ENCODE measurements at regions not wholly inside any gene's neighbourhood (a gene's known extent, or its start where the extent isn't known, plus 50 kb on each side); places are given as distances from the start of the nearest gene placed in this dataset.

- TF ChIP-seq, protein P1, sequence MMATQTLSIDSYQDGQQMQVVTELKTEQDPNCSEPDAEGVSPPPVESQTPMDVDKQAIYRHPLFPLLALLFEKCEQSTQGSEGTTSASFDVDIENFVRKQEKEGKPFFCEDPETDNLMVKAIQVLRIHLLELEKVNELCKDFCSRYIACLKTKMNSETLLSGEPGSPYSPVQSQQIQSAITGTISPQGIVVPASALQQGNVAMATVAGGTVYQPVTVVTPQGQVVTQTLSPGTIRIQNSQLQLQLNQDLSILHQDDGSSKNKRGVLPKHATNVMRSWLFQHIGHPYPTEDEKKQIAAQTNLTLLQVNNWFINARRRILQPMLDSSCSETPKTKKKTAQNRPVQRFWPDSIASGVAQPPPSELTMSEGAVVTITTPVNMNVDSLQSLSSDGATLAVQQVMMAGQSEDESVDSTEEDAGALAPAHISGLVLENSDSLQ (IDR thresholded peaks at IDR 0.05): no peak
- TF ChIP-seq FOXM1 (IDR thresholded peaks at IDR 0.05; ENCODE audit: borderline replicate concordance) (no peak), ZNF384 (IDR thresholded peaks at IDR 0.05) (no peak), TARDBP (IDR thresholded peaks at IDR 0.05) (no peak), LEF1 (IDR thresholded peaks at IDR 0.05; ENCODE audit: borderline replicate concordance) (no peak), HDGF (IDR thresholded peaks at IDR 0.05; ENCODE audit: borderline replicate concordance) (no peak), ARNT (IDR thresholded peaks at IDR 0.05) (no peak), L3MBTL2 (conservative IDR thresholded peaks at IDR 0.05) (no peak), SUZ12 (IDR thresholded peaks at IDR 0.05) (no peak), FOXK2 (IDR thresholded peaks at IDR 0.05) (no peak), SP1 (IDR thresholded peaks at IDR 0.05) (no peak), CTBP1 (IDR thresholded peaks at IDR 0.05; ENCODE audit: borderline replicate concordance) (no peak)
- no peak for DNase-seq (ENCODE audit: extremely low spot score)
- ChIA-PET POLR2A (no interaction called here), CTCF (no interaction called here)
Observed at GRCh38 chr4:29632199-29632598, 1088.0 kb upstream of the PCDH7 start.

GRCh38 chr4:29636961-29637360 lies 1083.2 kb upstream of the PCDH7 start:
- no peak for TF ChIP-seq FOXA1 (IDR thresholded peaks at IDR 0.05)
- no peak for TF ChIP-seq ARNT (IDR thresholded peaks at IDR 0.05)
- TF ChIP-seq LEF1 (IDR thresholded peaks at IDR 0.05; ENCODE audit: borderline replicate concordance): no peak
- no peak for TF ChIP-seq TARDBP (IDR thresholded peaks at IDR 0.05)
- TF ChIP-seq SUZ12 (IDR thresholded peaks at IDR 0.05): no peak
- ChIA-PET CTCF (no interaction called here), POLR2A (no interaction called here)
- no peak for DNase-seq (ENCODE audit: extremely low spot score)

DNA sequence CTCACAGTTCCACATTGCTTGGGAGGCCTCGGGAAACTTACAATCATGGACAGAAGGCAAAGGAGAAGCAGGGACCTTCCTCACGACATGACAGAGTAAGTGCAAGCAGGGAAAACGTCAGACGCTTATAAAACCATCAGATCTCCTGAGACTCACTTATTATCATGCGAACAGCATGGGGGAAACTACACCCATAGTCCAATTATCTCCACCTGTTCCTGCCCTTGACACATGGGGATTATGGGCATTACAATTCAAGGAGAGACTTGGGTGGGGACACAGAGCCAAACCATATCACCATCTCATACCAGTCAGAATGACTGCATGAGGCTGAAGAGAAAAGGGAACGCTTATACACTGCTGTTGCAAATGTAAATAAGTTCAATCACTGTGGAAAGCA lies 1066.9 kb upstream of the PCDH7 start:
- DNase-seq (ENCODE audit: extremely low spot score): no peak
- CTCF ChIA-PET: no interaction called here
- TF ChIP-seq FOXM1 (IDR thresholded peaks at IDR 0.05; ENCODE audit: borderline replicate concordance) (no peak), TARDBP (IDR thresholded peaks at IDR 0.05) (no peak), HDGF (IDR thresholded peaks at IDR 0.05; ENCODE audit: borderline replicate concordance) (no peak), ARNT (IDR thresholded peaks at IDR 0.05) (no peak), FOXA1 (IDR thresholded peaks at IDR 0.05) (no peak), SUZ12 (IDR thresholded peaks at IDR 0.05) (no peak), CTBP1 (IDR thresholded peaks at IDR 0.05; ENCODE audit: borderline replicate concordance) (no peak), NFRKB (IDR thresholded peaks at IDR 0.05) (no peak), ZNF384 (IDR thresholded peaks at IDR 0.05) (no peak), LEF1 (IDR thresholded peaks at IDR 0.05; ENCODE audit: borderline replicate concordance) (no peak), ELF4 (IDR thresholded peaks at IDR 0.05) (no peak), L3MBTL2 (conservative IDR thresholded peaks at IDR 0.05) (no peak), BHLHE40 (IDR thresholded peaks at IDR 0.05; ENCODE audit: borderline replicate concordance) (no peak)
- TF ChIP-seq, protein P1 (IDR thresholded peaks at IDR 0.05): no peak
- POLR2A ChIA-PET: no interaction called here

DNA sequence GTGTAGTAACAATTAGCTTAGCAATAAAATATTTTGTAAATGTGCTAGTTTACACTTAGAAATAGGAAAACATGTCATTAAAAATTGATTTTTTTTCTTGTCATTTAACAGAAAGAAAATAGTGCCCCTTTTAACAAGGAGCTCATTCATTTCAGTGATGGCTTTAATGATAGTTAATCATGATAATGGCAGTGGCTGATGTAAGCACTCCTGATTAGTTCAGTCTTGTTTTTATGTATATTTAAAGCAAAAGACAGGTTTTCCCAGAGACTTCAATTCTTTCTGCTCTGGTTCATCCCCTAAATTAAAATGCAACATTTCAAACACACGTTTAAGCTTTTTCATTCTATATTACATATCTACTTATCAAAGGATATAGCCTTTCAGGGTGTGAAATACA lies 1039.5 kb upstream of the PCDH7 start:
- CTCF ChIA-PET: no interaction called here
- POLR2A ChIA-PET: no interaction called here
- no peak for DNase-seq (ENCODE audit: extremely low spot score)
- no peak for TF ChIP-seq CTBP1 (IDR thresholded peaks at IDR 0.05; ENCODE audit: borderline replicate concordance)
- no peak for TF ChIP-seq LEF1 (IDR thresholded peaks at IDR 0.05; ENCODE audit: borderline replicate concordance)
- TF ChIP-seq TARDBP (IDR thresholded peaks at IDR 0.05): no peak
- no peak for TF ChIP-seq FOXK2 (IDR thresholded peaks at IDR 0.05)
- no peak for TF ChIP-seq ZNF384 (IDR thresholded peaks at IDR 0.05)
- TF ChIP-seq SUZ12 (IDR thresholded peaks at IDR 0.05): no peak
- no peak for TF ChIP-seq NFRKB (IDR thresholded peaks at IDR 0.05)
- no peak for TF ChIP-seq FOXA1 (IDR thresholded peaks at IDR 0.05)
- no peak for TF ChIP-seq HDGF (IDR thresholded peaks at IDR 0.05; ENCODE audit: borderline replicate concordance)
- no peak for TF ChIP-seq FOXM1 (IDR thresholded peaks at IDR 0.05; ENCODE audit: borderline replicate concordance)
- TF ChIP-seq SP1 (IDR thresholded peaks at IDR 0.05): no peak
- no peak for TF ChIP-seq ELF4 (IDR thresholded peaks at IDR 0.05)
- TF ChIP-seq, protein P1 (IDR thresholded peaks at IDR 0.05): no peak
- no peak for TF ChIP-seq ARNT (IDR thresholded peaks at IDR 0.05)
- TF ChIP-seq L3MBTL2 (conservative IDR thresholded peaks at IDR 0.05): no peak
- no peak for TF ChIP-seq BHLHE40 (IDR thresholded peaks at IDR 0.05; ENCODE audit: borderline replicate concordance)

GRCh38 chr4:29704059-29704458 lies 1016.1 kb upstream of the PCDH7 start:
- POLR2A ChIA-PET: no interaction called here
- no peak for DNase-seq (ENCODE audit: extremely low spot score)
- CTCF ChIA-PET: no interaction called here
- TF ChIP-seq BHLHE40 (IDR thresholded peaks at IDR 0.05; ENCODE audit: borderline replicate concordance) (no peak), NFRKB (IDR thresholded peaks at IDR 0.05) (no peak), SUZ12 (IDR thresholded peaks at IDR 0.05) (no peak), TARDBP (IDR thresholded peaks at IDR 0.05) (no peak), ELF4 (IDR thresholded peaks at IDR 0.05) (no peak), HDGF (IDR thresholded peaks at IDR 0.05; ENCODE audit: borderline replicate concordance) (no peak), FOXK2 (IDR thresholded peaks at IDR 0.05) (no peak), CTBP1 (IDR thresholded peaks at IDR 0.05; ENCODE audit: borderline replicate concordance) (no peak), SP1 (IDR thresholded peaks at IDR 0.05) (no peak), FOXM1 (IDR thresholded peaks at IDR 0.05; ENCODE audit: borderline replicate concordance) (no peak), FOXA1 (IDR thresholded peaks at IDR 0.05) (no peak), ZNF384 (IDR thresholded peaks at IDR 0.05) (no peak), L3MBTL2 (conservative IDR thresholded peaks at IDR 0.05) (no peak), ARNT (IDR thresholded peaks at IDR 0.05) (no peak), LEF1 (IDR thresholded peaks at IDR 0.05; ENCODE audit: borderline replicate concordance) (no peak)
- TF ChIP-seq, protein P1 (IDR thresholded peaks at IDR 0.05): no peak

- no peak for TF ChIP-seq FOXM1 (IDR thresholded peaks at IDR 0.05; ENCODE audit: borderline replicate concordance)
- no peak for TF ChIP-seq SP1 (IDR thresholded peaks at IDR 0.05)
- no peak for TF ChIP-seq HDGF (IDR thresholded peaks at IDR 0.05; ENCODE audit: borderline replicate concordance)
- ChIA-PET CTCF (no interaction called here), POLR2A (no interaction called here)
- DNase-seq (ENCODE audit: extremely low spot score): no peak
Observed at GRCh38 chr4:29708473-29708872, 1011.7 kb upstream of the PCDH7 start.

Measured in HEK293T (cell line).